KG1 (cell line): ENCODE measurements at regions not wholly inside any gene's neighbourhood (a gene's known extent, or its start where the extent isn't known, plus 50 kb on each side); places are given as distances from the start of the nearest gene placed in this dataset.

Source experiments
- DNase-seq: peaks from one replicate; lab custom pipeline; 2025; lab: John Stamatoyannopoulos, UW

- no peak for DNase-seq
Observed at GRCh38 chr2:59733970-59734369, 819.5 kb downstream of the BCL11A start.

- DNase-seq = no peak
Observed at GRCh38 chr2:59733567-59733930, 819.9 kb downstream of the BCL11A start.

GRCh38 chr2:59732871-59733566, 820.4 kb downstream of the BCL11A start:
- DNase-seq = no peak

GRCh38 chr2:59727121-59727590, 826.3 kb downstream of the BCL11A start:
- DNase-seq = no peak

GRCh38 chr2:59726228-59727120, 827.0 kb downstream of the BCL11A start:
- no peak for DNase-seq

GRCh38 chr2:59724746-59725145, 828.7 kb downstream of the BCL11A start:
- DNase-seq = no peak

- no peak for DNase-seq
Observed at GRCh38 chr2:59720296-59720866, 833.1 kb downstream of the BCL11A start.

- no peak for DNase-seq
Observed at GRCh38 chr2:59713577-59713976, 839.9 kb downstream of the BCL11A start.

- no peak for DNase-seq
Observed at GRCh38 chr2:59711121-59711520, 842.3 kb downstream of the BCL11A start.

GRCh38 chr2:59706729-59707128, 846.7 kb downstream of the BCL11A start:
- DNase-seq = no peak

GRCh38 chr2:59703796-59704195, 849.7 kb downstream of the BCL11A start:
- DNase-seq = no peak

- DNase-seq = no peak
Observed at GRCh38 chr2:59702026-59702425, 851.4 kb downstream of the BCL11A start.

GRCh38 chr2:59701271-59701994, 852.0 kb downstream of the BCL11A start:
- DNase-seq = no peak

- no peak for DNase-seq
Observed at GRCh38 chr2:59694176-59694575, 859.3 kb downstream of the BCL11A start.

GRCh38 chr2:59693231-59693959, 860.1 kb downstream of the BCL11A start:
- no peak for DNase-seq

GRCh38 chr2:59691518-59692190, 861.8 kb downstream of the BCL11A start:
- DNase-seq = no peak

GRCh38 chr2:59690849-59691248, 862.6 kb downstream of the BCL11A start:
- DNase-seq = no peak

GRCh38 chr2:59684771-59685166, 868.7 kb downstream of the BCL11A start:
- DNase-seq = no peak

GRCh38 chr2:59684116-59684770, 869.2 kb downstream of the BCL11A start:
- no peak for DNase-seq

GRCh38 chr2:59680863-59681262, 872.6 kb downstream of the BCL11A start:
- no peak for DNase-seq
